OCI-LY7 (cell line): ENCODE measurements at regions not wholly inside any gene's neighbourhood (a gene's known extent, or its start where the extent isn't known, plus 50 kb on each side); places are given as distances from the start of the nearest gene placed in this dataset.

Source experiments
- BruUV-seq: library from RNA; stranded (reverse); fragments of 400-500 nt; replicated peaks from 2 replicates; lab custom pipeline; 2021; lab: Mats Ljungman, UMichigan
- CTCF ChIA-PET: fragments of 300-600 bp; sonication (Branson Sonifier 250); formaldehyde crosslinking; loops from one replicate; lab custom pipeline; 2022; ENCODE audit warnings: antibody characterized with exemption; ENCODE audit not compliant: unreplicated experiment; lab: Charles Lee
- POLR2A ChIA-PET: fragments of 300-600 bp; sonication (Branson Sonifier 250); formaldehyde crosslinking; loops from one replicate; lab custom pipeline; 2022; ENCODE audit warnings: antibody characterized with exemption; lab: Charles Lee
- DNase-seq: peaks from one replicate; pipeline ENCODE4 v3.0.0-alpha.2; 2015; ENCODE audit warnings: low spot score
- H2AFZ ChIP-seq: fragments of 200-600 bp; sonication (generic), shearing (Covaris generic); 2 replicates; pipeline ENCODE4 v1.6.1; 2014; ENCODE audit warnings: mild to moderate bottlenecking, antibody characterized with exemption, low read length, moderate library complexity
- H3K27ac ChIP-seq: fragments of 200-600 bp; sonication (generic); 2 replicates; pipeline ENCODE4 v1.5.1; 2014; ENCODE audit warnings: mixed run types, low read depth, mild to moderate bottlenecking, moderate library complexity, low read length, inconsistent platforms; ENCODE audit not compliant: poor library complexity, severe bottlenecking
- H3K36me3 ChIP-seq: fragments of 200-600 bp; sonication (generic); 2 replicates; pipeline ENCODE4 v1.6.1; 2014; ENCODE audit warnings: mild to moderate bottlenecking, antibody characterized with exemption, low read length, moderate library complexity, mixed read lengths; ENCODE audit not compliant: insufficient read depth
- H3K4me1 ChIP-seq: fragments of 200-600 bp; sonication (generic); 2 replicates; pipeline ENCODE4 v1.5.1; 2014; ENCODE audit warnings: mild to moderate bottlenecking, low read length; ENCODE audit not compliant: insufficient read depth, poor library complexity, severe bottlenecking
- H3K4me2 ChIP-seq: fragments of 200-600 bp; sonication (generic); 2 replicates; pipeline ENCODE4 v1.6.1; 2014; ENCODE audit warnings: mild to moderate bottlenecking, low read length
- H3K4me3 ChIP-seq: fragments of 200-600 bp; sonication (generic); 2 replicates; pipeline ENCODE4 v1.5.1; 2014; ENCODE audit warnings: mild to moderate bottlenecking, low read depth, low read length; ENCODE audit not compliant: poor library complexity, severe bottlenecking
- H3K79me2 ChIP-seq: fragments of 200-600 bp; sonication (generic); 2 replicates; pipeline ENCODE4 v1.6.1; 2016; ENCODE audit warnings: low read depth, mild to moderate bottlenecking, low read length, moderate library complexity, mixed read lengths; ENCODE audit not compliant: insufficient read depth
- H3K9me2 ChIP-seq: fragments of 200-600 bp; sonication (generic); 2 replicates; pipeline ENCODE4 v1.6.1; 2016; ENCODE audit warnings: mild to moderate bottlenecking, low read length, mixed read lengths; ENCODE audit not compliant: insufficient read depth
- H3K9me3 ChIP-seq: fragments of 200-600 bp; sonication (generic); 2 replicates; pipeline ENCODE4 v1.6.1; 2014; ENCODE audit warnings: mild to moderate bottlenecking, mixed run types, low read length, mixed read lengths
- H4K20me1 ChIP-seq: fragments of 200-600 bp; sonication (generic); 2 replicates; pipeline ENCODE4 v1.6.1; 2014; ENCODE audit warnings: mild to moderate bottlenecking, antibody characterized with exemption, low read length, moderate library complexity, mixed read lengths; ENCODE audit not compliant: insufficient read depth
- EZH2phosphoT487 ChIP-seq: fragments of 200-600 bp; sonication (generic); IDR thresholded peaks from 2 replicates; pipeline ENCODE4 v1.6.1; 2018; ENCODE audit warnings: low read depth, borderline replicate concordance, mild to moderate bottlenecking, mixed run types, antibody characterized with exemption, low read length, moderate library complexity, mixed read lengths
- intact Hi-C: fragments of 100-400 bp; cut with micrococcal nuclease; formaldehyde crosslinking; loops from one replicate; pipeline ENCODE4 v1.10.0; 2022; ENCODE audit not compliant: unreplicated experiment
- TF ChIP-seq, protein P1 (sequence below): fragments of 200-600 bp; sonication (generic); conservative IDR thresholded peaks from 2 replicates; pipeline ENCODE4 v1.5.1; 2014; ENCODE audit warnings: mild to moderate bottlenecking, antibody characterized with exemption, low read length, moderate library complexity, mixed read lengths

DNA sequence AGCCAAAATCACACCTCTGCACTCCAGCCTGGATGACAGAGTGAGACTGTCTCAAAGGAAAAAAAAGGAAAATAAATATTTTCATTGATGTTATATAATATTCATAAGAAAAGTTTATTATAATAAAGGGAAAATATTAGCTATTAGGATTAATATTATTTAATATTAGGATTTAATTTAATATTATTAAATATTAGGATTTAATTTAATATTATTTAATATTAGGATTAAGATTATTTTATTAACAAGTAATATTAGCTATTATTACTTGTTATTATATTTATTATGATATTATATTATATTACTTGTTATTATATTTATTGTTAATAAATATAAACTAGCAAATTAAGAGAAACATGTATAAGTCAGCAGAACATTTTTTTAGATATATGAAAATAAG, 518.1 kb downstream of the FSCB start:
- TF ChIP-seq, protein P1, sequence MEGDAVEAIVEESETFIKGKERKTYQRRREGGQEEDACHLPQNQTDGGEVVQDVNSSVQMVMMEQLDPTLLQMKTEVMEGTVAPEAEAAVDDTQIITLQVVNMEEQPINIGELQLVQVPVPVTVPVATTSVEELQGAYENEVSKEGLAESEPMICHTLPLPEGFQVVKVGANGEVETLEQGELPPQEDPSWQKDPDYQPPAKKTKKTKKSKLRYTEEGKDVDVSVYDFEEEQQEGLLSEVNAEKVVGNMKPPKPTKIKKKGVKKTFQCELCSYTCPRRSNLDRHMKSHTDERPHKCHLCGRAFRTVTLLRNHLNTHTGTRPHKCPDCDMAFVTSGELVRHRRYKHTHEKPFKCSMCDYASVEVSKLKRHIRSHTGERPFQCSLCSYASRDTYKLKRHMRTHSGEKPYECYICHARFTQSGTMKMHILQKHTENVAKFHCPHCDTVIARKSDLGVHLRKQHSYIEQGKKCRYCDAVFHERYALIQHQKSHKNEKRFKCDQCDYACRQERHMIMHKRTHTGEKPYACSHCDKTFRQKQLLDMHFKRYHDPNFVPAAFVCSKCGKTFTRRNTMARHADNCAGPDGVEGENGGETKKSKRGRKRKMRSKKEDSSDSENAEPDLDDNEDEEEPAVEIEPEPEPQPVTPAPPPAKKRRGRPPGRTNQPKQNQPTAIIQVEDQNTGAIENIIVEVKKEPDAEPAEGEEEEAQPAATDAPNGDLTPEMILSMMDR = no peak
- TF ChIP-seq EZH2phosphoT487 = no peak
- H3K27ac ChIP-seq = no peak overlapping the region
- H3K4me2 ChIP-seq = no peak overlapping the region
- no peak overlapping the region for H3K4me3 ChIP-seq
- no peaks in the 10 kb centered on the region for H3K79me2 ChIP-seq
- H3K36me3 ChIP-seq = no peaks in the 10 kb centered on the region
- ChIA-PET CTCF (no interaction called here), POLR2A (no interaction called here)
- intact Hi-C loops = no loop called here
- no peak for DNase-seq
- no peaks in the 10 kb centered on the region for H4K20me1 ChIP-seq
- H3K9me3 ChIP-seq = 0 out of 2 replicates have a peak, but pooled peaks cover 3% of the 10 kb centered on the region
- H2AFZ ChIP-seq = no peak overlapping the region
- BruUV-seq = no TSS peak
- H3K9me2 ChIP-seq = no peaks in the 10 kb centered on the region
- H3K4me1 ChIP-seq = no peaks in the 10 kb centered on the region

DNA sequence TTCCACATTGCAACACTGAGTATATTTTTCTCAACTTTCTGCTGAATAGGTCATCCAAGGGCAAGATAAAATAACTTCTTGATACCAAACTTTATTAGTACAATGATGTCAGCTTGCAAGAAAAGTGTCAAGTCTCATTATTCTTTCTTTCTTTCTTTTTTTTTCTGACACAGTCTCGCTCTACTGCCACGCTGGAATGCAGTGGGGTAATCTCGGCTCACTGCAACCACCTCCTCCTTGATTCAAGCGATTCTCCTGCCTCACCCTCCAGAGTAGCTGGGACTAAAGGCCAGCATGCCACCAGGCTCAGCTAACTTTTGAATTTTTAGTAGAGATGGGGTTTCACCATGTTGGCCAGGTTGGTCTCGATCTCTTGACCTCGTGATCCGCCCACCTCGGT, 523.4 kb downstream of the FSCB start:
- TF ChIP-seq EZH2phosphoT487 = no peak
- TF ChIP-seq, protein P1 = no peak
- H3K27ac ChIP-seq = no peak overlapping the region
- CTCF ChIA-PET = no interaction called here
- H3K36me3 ChIP-seq = no peaks in the 10 kb centered on the region
- H3K79me2 ChIP-seq = no peaks in the 10 kb centered on the region
- no peak for DNase-seq
- no peak overlapping the region for H2AFZ ChIP-seq
- H3K4me2 ChIP-seq = no peak overlapping the region
- POLR2A ChIA-PET = no interaction called here
- H3K4me3 ChIP-seq = no peak overlapping the region
- no TSS peak for BruUV-seq
- no peaks in the 10 kb centered on the region for H4K20me1 ChIP-seq
- H3K9me3 ChIP-seq = 0 out of 2 replicates have a peak, but pooled peaks cover 11% of the 10 kb centered on the region
- intact Hi-C loops = no loop called here
- H3K9me2 ChIP-seq = no peaks in the 10 kb centered on the region
- H3K4me1 ChIP-seq = no peaks in the 10 kb centered on the region

- H3K79me2 ChIP-seq = no peaks in the 10 kb centered on the region
- no peaks in the 10 kb centered on the region for H3K4me1 ChIP-seq
- no peak overlapping the region for H3K4me2 ChIP-seq
- H3K9me3 ChIP-seq = 0 out of 2 replicates have a peak, but pooled peaks cover 8% of the 10 kb centered on the region
- TF ChIP-seq EZH2phosphoT487 = no peak
- TF ChIP-seq, protein P1 = no peak
- no peaks in the 10 kb centered on the region for H4K20me1 ChIP-seq
- H3K36me3 ChIP-seq = no peaks in the 10 kb centered on the region
- CTCF ChIA-PET = no interaction called here
- DNase-seq = no peak
- intact Hi-C loops = no loop called here
- H2AFZ ChIP-seq = no peak overlapping the region
- no peak overlapping the region for H3K4me3 ChIP-seq
- no TSS peak for BruUV-seq
- H3K9me2 ChIP-seq = no peaks in the 10 kb centered on the region
- POLR2A ChIA-PET = no interaction called here
- H3K27ac ChIP-seq = no peak overlapping the region
These were observed 525.8 kb downstream of the FSCB start for GRCh38 chr14:43981135-43981768.
